ENCODE measurements at regions not wholly inside any gene's neighbourhood (a gene's known extent, or its start where the extent isn't known, plus 50 kb on each side); places are given as distances from the start of the nearest gene placed in this dataset.
"Not testable (repeated sequence)": the region's sequence is repeated elsewhere in the genome, so short reads cannot be mapped to it uniquely, and the experiment has no call there.

DNA sequence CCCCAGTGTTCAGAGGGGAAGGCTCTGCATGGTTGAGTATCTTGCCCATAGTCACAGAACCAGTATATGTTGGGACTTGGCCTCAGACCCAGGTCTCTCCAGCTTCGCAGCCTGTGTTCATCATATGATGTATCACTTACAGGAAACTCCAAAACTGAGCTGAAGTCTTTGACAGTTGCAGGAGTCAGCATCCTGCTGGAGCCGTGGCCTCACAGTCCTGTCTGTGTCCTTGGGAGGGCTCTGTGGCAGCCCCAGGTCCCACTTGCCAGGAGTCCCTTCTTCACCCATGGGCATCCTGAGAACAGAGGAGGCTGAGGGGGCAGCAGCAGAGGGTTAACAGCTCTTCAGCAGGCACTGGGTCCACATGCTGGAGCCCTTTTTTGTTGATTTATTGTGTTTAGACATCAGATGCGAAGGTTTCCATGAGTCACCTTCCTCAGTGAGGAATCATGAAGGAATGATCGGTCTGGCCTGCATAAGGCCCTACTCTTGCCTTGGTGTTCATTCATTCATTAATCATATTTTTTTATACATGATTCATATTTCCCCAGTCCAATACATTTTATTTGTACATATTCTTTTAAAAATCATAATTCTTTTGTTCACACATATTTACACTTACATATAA, 176.3 kb upstream of the SPATA31A3 start:
- TF ChIP-seq POLR2A, CTCF (IDR thresholded peaks at IDR 0.05): not testable (repeated sequence)
